ENCODE measurements at regions not wholly inside any gene's neighbourhood (a gene's known extent, or its start where the extent isn't known, plus 50 kb on each side); places are given as distances from the start of the nearest gene placed in this dataset.

DNA sequence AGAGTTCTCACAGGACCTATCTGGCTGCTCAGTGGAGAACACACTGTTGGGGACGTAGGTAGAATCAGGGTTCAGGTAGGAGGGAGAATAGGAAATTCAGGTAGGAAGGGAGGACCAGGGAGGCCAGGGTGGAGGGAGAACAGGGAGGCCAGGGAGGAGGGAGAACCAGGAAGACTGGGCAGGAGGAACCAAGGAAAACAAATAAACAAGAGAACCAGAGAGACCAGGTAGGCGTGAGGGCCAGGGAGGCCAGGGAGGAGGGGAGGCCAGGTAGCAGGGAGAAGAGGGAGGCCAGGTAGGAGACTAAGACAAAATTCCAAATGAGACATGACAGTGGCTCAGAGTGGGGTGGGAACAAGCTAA, 337.6 kb downstream of the EIPR1 start:
- TF ChIP-seq, protein P1, sequence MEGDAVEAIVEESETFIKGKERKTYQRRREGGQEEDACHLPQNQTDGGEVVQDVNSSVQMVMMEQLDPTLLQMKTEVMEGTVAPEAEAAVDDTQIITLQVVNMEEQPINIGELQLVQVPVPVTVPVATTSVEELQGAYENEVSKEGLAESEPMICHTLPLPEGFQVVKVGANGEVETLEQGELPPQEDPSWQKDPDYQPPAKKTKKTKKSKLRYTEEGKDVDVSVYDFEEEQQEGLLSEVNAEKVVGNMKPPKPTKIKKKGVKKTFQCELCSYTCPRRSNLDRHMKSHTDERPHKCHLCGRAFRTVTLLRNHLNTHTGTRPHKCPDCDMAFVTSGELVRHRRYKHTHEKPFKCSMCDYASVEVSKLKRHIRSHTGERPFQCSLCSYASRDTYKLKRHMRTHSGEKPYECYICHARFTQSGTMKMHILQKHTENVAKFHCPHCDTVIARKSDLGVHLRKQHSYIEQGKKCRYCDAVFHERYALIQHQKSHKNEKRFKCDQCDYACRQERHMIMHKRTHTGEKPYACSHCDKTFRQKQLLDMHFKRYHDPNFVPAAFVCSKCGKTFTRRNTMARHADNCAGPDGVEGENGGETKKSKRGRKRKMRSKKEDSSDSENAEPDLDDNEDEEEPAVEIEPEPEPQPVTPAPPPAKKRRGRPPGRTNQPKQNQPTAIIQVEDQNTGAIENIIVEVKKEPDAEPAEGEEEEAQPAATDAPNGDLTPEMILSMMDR (IDR thresholded peaks at IDR 0.05), result no peak
- TF ChIP-seq POLR2AphosphoS5 (IDR thresholded peaks at IDR 0.05; ENCODE audit: low read depth, low read length) (no peak), RAD21 (IDR thresholded peaks at IDR 0.05; ENCODE audit: low read length) (no peak), REST (IDR thresholded peaks at IDR 0.05; ENCODE audit: low read depth, low read length) (no peak), GABPA (IDR thresholded peaks at IDR 0.05; ENCODE audit: low read depth) (no peak)
